RWPE1 (cell line): ENCODE measurements at regions not wholly inside any gene's neighbourhood (a gene's known extent, or its start where the extent isn't known, plus 50 kb on each side); places are given as distances from the start of the nearest gene placed in this dataset.

Experiments used
- CTCF ChIA-PET: fragments of 350-600 bp; sonication (Branson Sonifier 250); formaldehyde crosslinking; extraction: SDS; loops from one replicate; lab custom pipeline; 2021; lab: Yijun Ruan, JAX
- POLR2A ChIA-PET: fragments of 400-600 bp; formaldehyde crosslinking; extraction: SDS; loops from one replicate; lab custom pipeline; 2020; ENCODE audit warnings: antibody characterized with exemption; ENCODE audit not compliant: low non-redundant PET; lab: Yijun Ruan, JAX
- DNase-seq: peaks from one replicate; pipeline ENCODE4 v3.0.0; 2012; ENCODE audit warnings: low spot score
- H3K27ac ChIP-seq: fragments of 450-650 bp; 2 replicates; pipeline ENCODE4 v1.5.1; 2017
- TF ChIP-seq, protein P1 (sequence below): fragments of 450-650 bp; conservative IDR thresholded peaks from 2 replicates; pipeline ENCODE4 v1.5.1; 2017; ENCODE audit warnings: low read depth, mild to moderate bottlenecking

DNA sequence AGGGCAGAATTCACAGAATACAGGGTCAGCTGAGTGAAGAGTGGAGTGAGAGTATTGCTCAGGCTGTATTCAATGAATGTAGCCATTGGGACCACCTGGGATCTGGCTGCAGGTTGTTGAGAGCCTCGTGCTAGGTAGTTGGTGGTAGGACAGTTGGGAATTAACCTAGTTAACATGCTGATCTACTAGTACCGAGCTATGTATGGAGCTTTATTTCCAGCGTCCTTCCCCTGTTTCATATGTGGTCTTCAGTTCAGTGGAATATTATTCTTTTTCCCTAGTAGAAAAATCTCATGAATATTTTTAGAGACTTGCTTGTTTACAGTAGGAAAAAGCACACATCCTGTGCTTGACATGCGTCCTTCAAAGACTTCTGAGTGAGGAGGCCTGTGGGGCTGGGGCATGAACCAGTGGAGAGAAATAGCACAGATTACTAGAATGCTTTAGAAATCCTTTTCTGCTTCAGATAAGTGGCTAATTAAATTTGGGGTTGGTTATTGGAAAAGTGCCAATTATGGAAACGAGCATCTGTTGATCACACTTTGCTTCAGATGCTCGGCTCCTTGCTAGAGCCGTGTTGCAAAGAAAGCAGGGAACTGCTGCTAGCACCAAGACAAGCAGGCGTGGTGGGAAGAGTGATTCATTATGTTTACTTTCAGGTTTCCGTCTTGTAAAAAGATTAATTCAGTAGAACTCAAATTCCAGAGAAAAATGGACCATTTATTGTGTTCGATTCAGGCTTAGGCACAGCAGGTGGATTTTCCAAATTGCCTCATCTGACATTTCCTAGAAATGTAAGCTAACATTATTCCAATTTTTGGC lies 53.6 kb downstream of the ARF6 start:
- TF ChIP-seq, protein P1, sequence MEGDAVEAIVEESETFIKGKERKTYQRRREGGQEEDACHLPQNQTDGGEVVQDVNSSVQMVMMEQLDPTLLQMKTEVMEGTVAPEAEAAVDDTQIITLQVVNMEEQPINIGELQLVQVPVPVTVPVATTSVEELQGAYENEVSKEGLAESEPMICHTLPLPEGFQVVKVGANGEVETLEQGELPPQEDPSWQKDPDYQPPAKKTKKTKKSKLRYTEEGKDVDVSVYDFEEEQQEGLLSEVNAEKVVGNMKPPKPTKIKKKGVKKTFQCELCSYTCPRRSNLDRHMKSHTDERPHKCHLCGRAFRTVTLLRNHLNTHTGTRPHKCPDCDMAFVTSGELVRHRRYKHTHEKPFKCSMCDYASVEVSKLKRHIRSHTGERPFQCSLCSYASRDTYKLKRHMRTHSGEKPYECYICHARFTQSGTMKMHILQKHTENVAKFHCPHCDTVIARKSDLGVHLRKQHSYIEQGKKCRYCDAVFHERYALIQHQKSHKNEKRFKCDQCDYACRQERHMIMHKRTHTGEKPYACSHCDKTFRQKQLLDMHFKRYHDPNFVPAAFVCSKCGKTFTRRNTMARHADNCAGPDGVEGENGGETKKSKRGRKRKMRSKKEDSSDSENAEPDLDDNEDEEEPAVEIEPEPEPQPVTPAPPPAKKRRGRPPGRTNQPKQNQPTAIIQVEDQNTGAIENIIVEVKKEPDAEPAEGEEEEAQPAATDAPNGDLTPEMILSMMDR = no peak
- CTCF ChIA-PET = interaction anchor here (0.6 kb wide), 1 partner anchor 58 kb away, joined by 3 read pairs; no protein-coding TSS in a partner anchor
- POLR2A ChIA-PET = no interaction called here
- H3K27ac ChIP-seq = peak overlapping the region; percentile 58
- peak; percentile 73 for DNase-seq

DNA sequence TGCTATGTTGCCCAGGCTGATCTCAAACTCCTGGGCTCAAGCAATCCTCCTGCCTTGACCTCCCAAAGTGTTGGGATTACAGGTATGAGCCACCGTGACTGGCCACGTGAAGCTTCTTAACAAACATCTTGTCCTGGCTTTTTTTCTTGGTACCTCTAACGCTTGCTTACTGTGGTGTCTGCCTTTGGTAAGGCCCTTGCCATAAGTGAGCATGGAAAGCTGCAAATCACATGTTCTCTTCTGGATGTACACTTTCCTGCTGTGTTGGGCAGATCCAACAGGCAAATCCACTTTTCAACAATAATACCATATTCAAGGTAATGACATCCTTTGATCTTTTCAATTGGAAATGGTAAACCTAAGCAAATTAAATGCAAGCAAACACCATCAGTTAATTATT lies 54.6 kb downstream of the ARF6 start:
- no peak overlapping the region; the same call in 1 of the 2 replicates for H3K27ac ChIP-seq
- ChIA-PET POLR2A (no interaction called here), CTCF (interaction anchor here (0.5 to 0.6 kb wide), 2 partner anchors 115 to 124 kb away, joined by 4 read pairs; no protein-coding TSS in a partner anchor)
- DNase-seq = no peak
- TF ChIP-seq, protein P1 = no peak

DNA sequence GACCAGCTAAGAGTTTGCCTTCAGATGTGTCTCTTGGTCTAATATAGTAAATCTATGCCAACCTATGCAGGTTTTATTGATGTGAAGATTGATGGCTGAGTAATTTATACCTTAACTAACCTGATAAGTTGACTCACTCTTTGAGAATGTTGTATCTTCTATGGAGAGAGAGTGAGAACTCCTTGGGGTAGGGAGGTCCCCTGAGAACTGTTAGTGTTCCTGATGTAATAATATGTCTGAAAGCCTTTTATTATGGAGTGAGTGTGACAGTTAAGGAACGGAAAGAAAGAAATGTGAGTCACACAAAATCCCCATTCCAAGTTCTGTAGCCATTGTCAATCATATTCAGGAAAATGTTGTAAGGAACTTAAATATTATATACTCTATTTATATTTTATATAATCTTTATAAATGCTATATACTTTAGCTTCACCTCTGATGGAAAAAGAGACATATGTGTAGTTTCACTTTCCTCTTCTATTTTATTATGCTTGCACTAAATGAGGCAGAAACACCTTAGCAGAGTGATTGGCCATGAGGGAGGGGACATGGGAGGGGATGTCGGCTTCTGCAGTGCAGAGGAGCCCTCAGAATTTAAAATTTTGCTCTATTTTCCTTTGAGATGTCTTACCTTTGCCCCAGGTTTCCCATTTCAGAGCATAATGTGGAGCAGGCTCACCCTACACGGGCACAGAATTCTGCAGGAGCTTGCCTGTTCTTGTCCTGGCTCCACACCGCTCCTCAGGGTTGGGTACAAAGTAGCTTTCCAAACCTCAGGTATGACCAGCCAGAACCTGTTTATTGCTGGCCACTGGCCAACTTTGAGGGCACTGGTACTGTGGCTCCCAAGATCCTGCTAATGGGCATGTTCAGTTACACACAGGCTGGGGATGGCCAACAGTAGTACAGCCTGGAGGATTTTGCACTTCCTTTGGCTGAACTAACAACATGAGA lies 57.7 kb downstream of the ARF6 start:
- ChIA-PET CTCF (interaction anchor here (0.5 to 0.8 kb wide), 2 partner anchors 30 to 88 kb away, joined by 4 to 6 read pairs; no protein-coding TSS in a partner anchor), POLR2A (interaction anchor here (0.6 to 0.8 kb wide), 2 partner anchors 11 to 42 kb away, joined by 3 to 5 read pairs; no protein-coding TSS in a partner anchor)
- DNase-seq = peak; percentile 82
- TF ChIP-seq, protein P1 = no peak
- H3K27ac ChIP-seq = peak overlapping the region; percentile 90

DNA sequence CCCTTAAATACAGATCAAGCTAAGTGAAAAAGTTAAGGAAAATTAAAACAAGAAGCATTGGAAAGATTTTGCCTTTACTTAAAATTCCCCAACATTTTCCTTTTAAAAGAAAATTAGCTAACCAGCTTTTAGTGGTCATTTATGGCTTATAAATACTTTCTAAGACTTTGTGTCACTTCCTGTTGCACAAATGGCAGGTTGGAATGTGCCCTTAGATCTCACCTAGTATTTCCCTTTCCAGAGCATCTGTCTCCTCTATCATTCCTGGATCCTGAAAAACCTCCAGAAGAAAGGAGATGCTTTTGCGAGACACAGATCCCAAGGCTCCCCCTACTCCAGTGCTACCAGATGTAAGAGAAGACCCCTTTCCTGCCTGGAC lies 58.3 kb downstream of the ARF6 start:
- TF ChIP-seq, protein P1 = no peak
- POLR2A ChIA-PET = interaction anchor here (0.8 kb wide), 1 partner anchor 11 kb away, joined by 3 read pairs; no protein-coding TSS in a partner anchor
- CTCF ChIA-PET = interaction anchor here (0.8 kb wide), 1 partner anchor 89 kb away, joined by 4 read pairs; no protein-coding TSS in a partner anchor
- DNase-seq = no peak
- H3K27ac ChIP-seq = peak overlapping the region; percentile 90

DNA sequence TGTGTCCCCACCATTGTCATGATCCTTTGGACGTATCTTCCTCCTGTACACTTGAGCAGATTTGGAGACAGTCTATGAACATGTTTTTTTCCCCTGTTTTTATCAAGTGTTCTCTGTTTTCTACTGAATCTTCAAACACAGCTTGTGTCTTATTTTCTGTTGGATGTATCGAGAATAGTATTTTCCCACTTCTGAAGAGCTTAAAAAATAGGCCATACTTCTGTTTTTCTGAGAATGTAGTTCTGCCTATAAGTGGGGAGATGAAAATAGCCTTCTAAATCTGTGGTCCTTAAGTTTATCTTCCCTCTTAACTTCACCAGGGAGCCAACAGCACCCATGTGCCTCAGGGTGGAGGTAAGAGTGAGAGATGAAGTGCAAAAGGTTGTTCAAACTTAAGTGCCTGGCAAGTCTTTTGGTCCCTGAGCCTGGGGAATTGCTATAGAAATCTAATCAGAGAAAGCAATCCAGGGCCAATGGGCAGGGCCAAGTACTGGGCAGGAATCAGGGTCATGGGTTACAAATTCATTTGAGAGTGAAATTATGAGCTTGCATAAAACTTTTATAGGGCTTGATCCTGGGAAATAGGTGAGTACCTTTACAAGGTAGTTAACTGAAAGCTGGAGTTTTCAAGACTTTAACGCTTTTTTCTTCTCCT lies 58.9 kb downstream of the ARF6 start:
- ChIA-PET CTCF (interaction anchor here (0.6 to 0.8 kb wide), 2 partner anchors 70 to 90 kb away, joined by 4 to 7 read pairs; no protein-coding TSS in a partner anchor), POLR2A (interaction anchor here (0.8 kb wide), 1 partner anchor 10 kb away, joined by 3 read pairs; no protein-coding TSS in a partner anchor)
- no peak for DNase-seq
- TF ChIP-seq, protein P1 = no peak
- H3K27ac ChIP-seq = peak overlapping the region; percentile 90
